Ishikawa (cell line): ENCODE measurements at regions not wholly inside any gene's neighbourhood (a gene's known extent, or its start where the extent isn't known, plus 50 kb on each side); places are given as distances from the start of the nearest gene placed in this dataset.

ENCODE experiments used
- CEBPB ChIP-seq: IDR thresholded peaks from 2 replicates; pipeline ENCODE4 v1.6.1; 2012
- CREB1 ChIP-seq: IDR thresholded peaks from 2 replicates; pipeline ENCODE4 v1.6.1; 2012; ENCODE audit warnings: low read depth
- EGR1 ChIP-seq: IDR thresholded peaks from 2 replicates; pipeline ENCODE4 v1.6.1; 2012
- EP300 ChIP-seq: IDR thresholded peaks from 2 replicates; pipeline ENCODE4 v1.6.1; 2012; ENCODE audit warnings: borderline replicate concordance
- FOXM1 ChIP-seq: IDR thresholded peaks from 2 replicates; pipeline ENCODE4 v1.6.1; 2012; ENCODE audit warnings: low read depth, borderline replicate concordance
- MAX ChIP-seq: IDR thresholded peaks from 2 replicates; pipeline ENCODE4 v1.6.1; 2012
- NFIC ChIP-seq: IDR thresholded peaks from 2 replicates; pipeline ENCODE4 v1.6.1; 2012
- RAD21 ChIP-seq: IDR thresholded peaks from 2 replicates; pipeline ENCODE4 v1.6.1; 2012; ENCODE audit warnings: low read depth
- REST ChIP-seq: IDR thresholded peaks from 2 replicates; pipeline ENCODE4 v1.6.1; 2012; ENCODE audit warnings: low read depth, mild to moderate bottlenecking
- TAF1 ChIP-seq: IDR thresholded peaks from 2 replicates; pipeline ENCODE4 v1.6.1; 2012; ENCODE audit warnings: low read depth, mild to moderate bottlenecking
- TCF12 ChIP-seq: IDR thresholded peaks from 2 replicates; pipeline ENCODE4 v1.6.1; 2012; ENCODE audit warnings: low read depth
- TEAD4 ChIP-seq: IDR thresholded peaks from 2 replicates; pipeline ENCODE4 v1.6.1; 2012
- USF1 ChIP-seq: IDR thresholded peaks from 2 replicates; pipeline ENCODE4 v1.6.1; 2012
- YY1 ChIP-seq: IDR thresholded peaks from 2 replicates; pipeline ENCODE4 v1.6.1; 2012; ENCODE audit warnings: low read depth
- ZBTB7A ChIP-seq: IDR thresholded peaks from 2 replicates; pipeline ENCODE4 v1.6.1; 2012; ENCODE audit warnings: low read depth

GRCh38 chr5:124395287-124395686 lies 351.2 kb downstream of the ZNF608 start:
- TF ChIP-seq MAX (no peak), TEAD4 (no peak), NFIC (no peak), REST (peak; percentile 25; the same call in 1 of the 2 replicates), EGR1 (no peak)

GRCh38 chr5:124394700-124395245 lies 351.7 kb downstream of the ZNF608 start:
- TF ChIP-seq RAD21 (no peak), TAF1 (no peak), USF1 (no peak), EP300 (no peak), NFIC (no peak), CEBPB (no peak), CREB1 (no peak), EGR1 (no peak), REST (no peak), MAX (no peak), TEAD4 (no peak), FOXM1 (no peak)

GRCh38 chr5:124393584-124394379 lies 352.7 kb downstream of the ZNF608 start:
- no peak for TF ChIP-seq CEBPB
- TF ChIP-seq USF1, result no peak
- no peak for TF ChIP-seq ZBTB7A
- no peak for TF ChIP-seq REST
- no peak for TF ChIP-seq NFIC
- TF ChIP-seq RAD21, result no peak
- TF ChIP-seq MAX, result no peak
- TF ChIP-seq TAF1, result no peak
- no peak for TF ChIP-seq CREB1
- TF ChIP-seq EGR1, result no peak
- TF ChIP-seq TCF12, result no peak
- TF ChIP-seq EP300, result no peak
- no peak for TF ChIP-seq FOXM1
- TF ChIP-seq TEAD4, result no peak

GRCh38 chr5:124383693-124384092 lies 362.7 kb downstream of the ZNF608 start:
- TF ChIP-seq FOXM1 (no peak), USF1 (no peak), YY1 (no peak), TAF1 (no peak), REST (no peak), CEBPB (no peak), EGR1 (no peak), MAX (no peak), TCF12 (no peak), RAD21 (no peak), ZBTB7A (no peak), NFIC (no peak), EP300 (no peak), TEAD4 (no peak), CREB1 (no peak)
